ENCODE measurements at regions not wholly inside any gene's neighbourhood (a gene's known extent, or its start where the extent isn't known, plus 50 kb on each side); places are given as distances from the start of the nearest gene placed in this dataset.

- ChIA-PET CTCF (no interaction called here), POLR2A (no interaction called here)
Observed at GRCh38 chr7:157486007-157486755, 149.4 kb downstream of the DNAJB6 start.

GRCh38 chr7:157487046-157487770 is 150.4 kb downstream of the DNAJB6 start:
- CTCF ChIA-PET = no interaction called here
- POLR2A ChIA-PET = no interaction called here
- TF ChIP-seq CTCF (IDR thresholded peaks at IDR 0.05; ENCODE audit: control extremely low read depth, extremely low read depth, low read depth, missing control alignments) = no peak
- DNase-seq (ENCODE audit: extremely low spot score) = no peak

More at GRCh38 chr7:157486007-157486755, 149.4 kb downstream of the DNAJB6 start:
- TF ChIP-seq CTCF (IDR thresholded peaks at IDR 0.05; ENCODE audit: control extremely low read depth, extremely low read depth, low read depth, missing control alignments) = no peak
- DNase-seq (ENCODE audit: extremely low spot score) = no peak

GRCh38 chr7:157488281-157488680 is 151.5 kb downstream of the DNAJB6 start:
- ChIA-PET POLR2A (no interaction called here), CTCF (no interaction called here)
- DNase-seq (ENCODE audit: extremely low spot score) = no peak
- TF ChIP-seq CTCF (IDR thresholded peaks at IDR 0.05; ENCODE audit: control extremely low read depth, extremely low read depth, low read depth, missing control alignments) = no peak

- ChIA-PET POLR2A (no interaction called here), CTCF (no interaction called here)
- TF ChIP-seq CTCF (IDR thresholded peaks at IDR 0.05; ENCODE audit: control extremely low read depth, extremely low read depth, low read depth, missing control alignments) = no peak
- DNase-seq (ENCODE audit: extremely low spot score) = no peak
Observed at GRCh38 chr7:157488966-157489365, 152.2 kb downstream of the DNAJB6 start.
